Activated B cell treated with CpG ODN at 0.5 μM for 24 hours (primary cell): ENCODE measurements at regions not wholly inside any gene's neighbourhood (a gene's known extent, or its start where the extent isn't known, plus 50 kb on each side); places are given as distances from the start of the nearest gene placed in this dataset.

Experiments
- ATAC-seq: fragments of 200-7000 bp; cut with Tn5 transposase; one replicate; pipeline ENCODE4 v1.10.0; 2021; ENCODE audit warnings: low read depth, mild to moderate bottlenecking, moderate library complexity
- CTCF ChIA-PET: fragments of 350-600 bp; sonication (Branson Sonifier 250); formaldehyde crosslinking; loops from one replicate; lab custom pipeline; 2021; ENCODE audit warnings: antibody characterized with exemption; lab: Charles Lee
- POLR2A ChIA-PET: fragments of 350-600 bp; sonication (Branson Sonifier 250); formaldehyde crosslinking; loops from one replicate; lab custom pipeline; 2021; ENCODE audit warnings: antibody characterized with exemption; lab: Charles Lee
- DNase-seq: peaks from one replicate; pipeline ENCODE4 v3.0.0; 2022
- H3K27ac Mint-ChIP-seq: one replicate; pipeline ENCODE4 v1.8.0; 2020; ENCODE audit warnings: mixed read lengths
- H3K27me3 Mint-ChIP-seq: one replicate; pipeline ENCODE4 v1.8.0; 2021; ENCODE audit warnings: mixed read lengths
- H3K36me3 Mint-ChIP-seq: one replicate; pipeline ENCODE4 v1.8.0; 2021; ENCODE audit warnings: low read depth, mixed read lengths
- H3K4me1 Mint-ChIP-seq: one replicate; pipeline ENCODE4 v1.8.0; 2021; ENCODE audit warnings: mixed read lengths
- H3K4me3 Mint-ChIP-seq: one replicate; pipeline ENCODE4 v1.8.0; 2020; ENCODE audit warnings: mild to moderate bottlenecking, mixed read lengths
- H3K9me3 Mint-ChIP-seq: one replicate; pipeline ENCODE4 v1.8.0; 2020; ENCODE audit warnings: mixed read lengths
- intact Hi-C: fragments of 100-400 bp; cut with micrococcal nuclease; formaldehyde crosslinking; loops from one replicate; pipeline ENCODE4 v1.15.1; 2024
- TF ChIP-seq, protein P1 (sequence below): fragments of 200-600 bp; IDR thresholded peaks from one replicate; pipeline ENCODE4 v1.8.0; 2022; ENCODE audit warnings: antibody characterized with exemption, mild to moderate bottlenecking

DNA sequence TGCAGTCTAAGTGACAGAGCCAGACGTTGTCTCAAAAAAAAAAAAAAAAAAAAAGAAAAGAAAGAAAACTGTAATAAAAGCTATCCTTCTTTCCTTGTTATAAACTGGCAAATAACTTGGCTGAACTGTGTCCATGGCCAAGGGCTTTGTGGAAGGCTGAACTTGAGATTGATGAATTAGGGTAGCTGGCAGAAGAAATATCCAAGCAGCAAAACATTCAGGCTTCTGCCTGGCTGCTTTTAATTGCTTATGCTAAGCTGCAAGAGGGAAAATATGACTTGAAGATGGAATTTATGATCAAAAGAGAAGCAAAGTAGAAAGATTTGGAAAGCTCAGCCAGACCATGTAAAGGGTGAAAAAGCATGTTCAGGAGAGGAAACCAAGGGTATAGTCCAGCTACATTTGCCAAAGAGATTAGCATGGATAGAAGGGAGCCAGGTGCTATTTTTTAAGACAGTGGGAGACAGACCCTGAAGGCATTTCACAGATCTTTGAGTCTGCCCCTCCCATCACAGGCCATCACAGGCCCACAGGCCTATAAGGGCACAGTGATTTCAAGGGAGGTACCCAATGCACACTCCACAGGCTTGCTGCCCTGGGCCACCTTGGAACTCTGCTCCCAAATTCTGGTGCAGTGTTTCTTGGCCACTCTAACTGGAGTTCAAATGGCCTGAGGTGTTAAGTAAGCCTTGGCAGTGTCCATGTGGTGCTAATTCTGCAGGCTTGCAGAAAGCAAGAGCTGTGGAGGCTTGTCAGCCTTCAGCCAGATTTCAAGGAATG lies 226.0 kb downstream of the AEBP2 start:
- DNase-seq = no peak
- ChIA-PET CTCF (no interaction called here), POLR2A (no interaction called here)

DNA sequence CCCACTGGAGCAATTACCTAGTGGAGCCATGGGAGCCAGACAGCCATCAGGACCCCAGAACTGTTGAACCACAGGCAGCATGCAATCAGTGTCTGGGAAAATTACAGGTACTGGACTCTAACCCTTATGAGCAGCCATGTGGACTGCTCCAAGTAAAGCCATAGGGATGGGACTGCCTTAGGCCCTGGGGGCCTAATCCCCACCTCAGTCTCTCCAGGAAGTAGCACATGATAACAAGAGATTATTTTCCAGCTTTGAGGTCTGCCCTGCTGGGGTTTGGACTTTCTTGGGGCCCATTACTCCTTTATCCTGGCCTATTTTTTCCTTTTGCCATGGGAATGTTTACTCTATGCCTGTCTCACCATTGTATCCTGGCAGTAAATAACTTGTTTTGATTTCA lies 226.8 kb downstream of the AEBP2 start:
- H3K4me3 Mint-ChIP-seq = no peak overlapping the region
- TF ChIP-seq, protein P1, sequence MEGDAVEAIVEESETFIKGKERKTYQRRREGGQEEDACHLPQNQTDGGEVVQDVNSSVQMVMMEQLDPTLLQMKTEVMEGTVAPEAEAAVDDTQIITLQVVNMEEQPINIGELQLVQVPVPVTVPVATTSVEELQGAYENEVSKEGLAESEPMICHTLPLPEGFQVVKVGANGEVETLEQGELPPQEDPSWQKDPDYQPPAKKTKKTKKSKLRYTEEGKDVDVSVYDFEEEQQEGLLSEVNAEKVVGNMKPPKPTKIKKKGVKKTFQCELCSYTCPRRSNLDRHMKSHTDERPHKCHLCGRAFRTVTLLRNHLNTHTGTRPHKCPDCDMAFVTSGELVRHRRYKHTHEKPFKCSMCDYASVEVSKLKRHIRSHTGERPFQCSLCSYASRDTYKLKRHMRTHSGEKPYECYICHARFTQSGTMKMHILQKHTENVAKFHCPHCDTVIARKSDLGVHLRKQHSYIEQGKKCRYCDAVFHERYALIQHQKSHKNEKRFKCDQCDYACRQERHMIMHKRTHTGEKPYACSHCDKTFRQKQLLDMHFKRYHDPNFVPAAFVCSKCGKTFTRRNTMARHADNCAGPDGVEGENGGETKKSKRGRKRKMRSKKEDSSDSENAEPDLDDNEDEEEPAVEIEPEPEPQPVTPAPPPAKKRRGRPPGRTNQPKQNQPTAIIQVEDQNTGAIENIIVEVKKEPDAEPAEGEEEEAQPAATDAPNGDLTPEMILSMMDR = no peak
- ChIA-PET POLR2A (no interaction called here), CTCF (no interaction called here)
- no peaks in the 10 kb centered on the region for H3K4me1 Mint-ChIP-seq
- intact Hi-C loops = no loop called here
- no peak for ATAC-seq
- H3K27ac Mint-ChIP-seq = no peak overlapping the region
- DNase-seq = no peak
- no peaks in the 10 kb centered on the region for H3K9me3 Mint-ChIP-seq
- no peaks in the 10 kb centered on the region for H3K27me3 Mint-ChIP-seq
- H3K36me3 Mint-ChIP-seq = no peaks in the 10 kb centered on the region

More for the DNA sequence above, 226.0 kb downstream of the AEBP2 start:
- Mint-ChIP-seq H3K27me3 (no peaks in the 10 kb centered on the region), H3K4me3 (no peak overlapping the region), H3K4me1 (no peaks in the 10 kb centered on the region), H3K27ac (no peak overlapping the region), H3K9me3 (no peaks in the 10 kb centered on the region), H3K36me3 (no peaks in the 10 kb centered on the region)
- ATAC-seq = no peak
- intact Hi-C loops = no loop called here
- TF ChIP-seq, protein P1 = no peak

DNA sequence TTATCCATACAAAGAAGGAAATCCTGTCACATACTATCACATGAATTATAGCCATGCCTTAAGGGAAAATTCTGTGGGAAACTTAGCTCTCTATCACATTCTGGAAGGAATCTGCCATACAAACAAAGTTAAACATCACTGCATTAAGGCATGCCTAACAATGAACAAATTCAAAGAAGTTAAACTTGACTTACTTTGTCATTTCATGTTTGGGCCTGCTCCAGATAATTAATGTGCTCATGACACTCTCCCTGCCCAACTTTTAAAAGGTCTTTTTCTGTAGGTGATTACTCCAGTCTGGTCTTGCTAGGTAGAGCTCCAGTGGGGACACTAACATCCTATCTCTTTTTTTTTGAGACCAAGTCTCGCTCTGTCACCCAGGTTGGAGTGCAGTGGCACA lies 230.5 kb downstream of the AEBP2 start:
- no peaks in the 10 kb centered on the region for H3K4me1 Mint-ChIP-seq
- no peak overlapping the region for H3K27ac Mint-ChIP-seq

DNA sequence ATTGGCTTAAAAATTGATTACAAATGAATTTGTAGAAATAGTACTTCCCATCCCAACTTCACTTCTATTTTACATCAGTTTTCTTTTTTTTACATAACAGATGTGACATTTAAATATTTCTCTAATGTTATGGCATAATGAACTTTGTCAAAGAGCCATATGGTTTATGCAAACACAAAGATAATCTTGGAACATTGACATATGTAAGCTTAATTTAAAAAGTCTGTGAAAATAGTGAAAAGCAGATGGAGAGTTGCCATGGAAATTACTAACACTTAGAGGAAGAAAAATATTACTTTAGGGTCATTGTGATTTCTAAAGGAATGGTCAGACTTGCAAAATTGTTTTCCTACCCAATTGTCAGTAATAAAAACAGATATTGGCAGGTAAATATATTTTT lies 232.4 kb downstream of the AEBP2 start:
- ChIA-PET CTCF (no interaction called here), POLR2A (no interaction called here)
- Mint-ChIP-seq H3K9me3 (no peaks in the 10 kb centered on the region), H3K27me3 (no peaks in the 10 kb centered on the region), H3K27ac (no peak overlapping the region), H3K4me1 (no peaks in the 10 kb centered on the region), H3K4me3 (no peak overlapping the region), H3K36me3 (no peaks in the 10 kb centered on the region)
- ATAC-seq (no peak), DNase-seq (no peak)
- intact Hi-C loops = no loop called here
- TF ChIP-seq, protein P1 = no peak

More for the DNA sequence above, 230.5 kb downstream of the AEBP2 start:
- Mint-ChIP-seq H3K27me3 (no peaks in the 10 kb centered on the region), H3K36me3 (no peaks in the 10 kb centered on the region), H3K9me3 (no peaks in the 10 kb centered on the region), H3K4me3 (no peak overlapping the region)
- ATAC-seq (no peak), DNase-seq (no peak)
- POLR2A ChIA-PET = no interaction called here
- CTCF ChIA-PET = no interaction called here
- intact Hi-C loops = no loop called here
- TF ChIP-seq, protein P1 = no peak

DNA sequence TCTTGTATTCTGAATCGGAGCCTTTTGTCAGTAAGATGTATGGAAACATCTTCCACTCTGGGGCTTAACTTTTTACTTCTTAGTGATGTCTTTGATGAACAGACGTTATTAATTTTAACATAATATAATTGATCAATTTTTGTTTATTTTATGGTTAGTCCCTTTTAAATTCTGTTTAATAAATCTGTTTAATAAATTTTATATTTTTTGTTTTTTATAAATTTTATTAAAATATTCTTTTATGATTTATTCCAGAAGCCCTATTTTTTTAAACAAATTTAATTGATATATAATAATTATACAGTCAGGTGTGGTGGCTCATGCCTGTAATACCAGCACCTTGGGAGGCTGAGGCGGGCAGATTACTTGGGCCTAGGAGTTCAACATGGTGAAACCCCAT lies 235.1 kb downstream of the AEBP2 start:
- Mint-ChIP-seq H3K4me1 (no peaks in the 10 kb centered on the region), H3K4me3 (no peak overlapping the region), H3K27ac (no peak overlapping the region), H3K9me3 (peaks cover 12% of the 10 kb centered on the region), H3K36me3 (no peaks in the 10 kb centered on the region), H3K27me3 (no peaks in the 10 kb centered on the region)
- TF ChIP-seq, protein P1 = no peak
- no peak for DNase-seq
- ChIA-PET POLR2A (no interaction called here), CTCF (no interaction called here)
- intact Hi-C loops = no loop called here
- no peak for ATAC-seq
